ENCODE measurements at regions not wholly inside any gene's neighbourhood (a gene's known extent, or its start where the extent isn't known, plus 50 kb on each side); places are given as distances from the start of the nearest gene placed in this dataset.
A peak's percentile ranks its signal among the peaks of the same experiment; 100 is the strongest.

DNA sequence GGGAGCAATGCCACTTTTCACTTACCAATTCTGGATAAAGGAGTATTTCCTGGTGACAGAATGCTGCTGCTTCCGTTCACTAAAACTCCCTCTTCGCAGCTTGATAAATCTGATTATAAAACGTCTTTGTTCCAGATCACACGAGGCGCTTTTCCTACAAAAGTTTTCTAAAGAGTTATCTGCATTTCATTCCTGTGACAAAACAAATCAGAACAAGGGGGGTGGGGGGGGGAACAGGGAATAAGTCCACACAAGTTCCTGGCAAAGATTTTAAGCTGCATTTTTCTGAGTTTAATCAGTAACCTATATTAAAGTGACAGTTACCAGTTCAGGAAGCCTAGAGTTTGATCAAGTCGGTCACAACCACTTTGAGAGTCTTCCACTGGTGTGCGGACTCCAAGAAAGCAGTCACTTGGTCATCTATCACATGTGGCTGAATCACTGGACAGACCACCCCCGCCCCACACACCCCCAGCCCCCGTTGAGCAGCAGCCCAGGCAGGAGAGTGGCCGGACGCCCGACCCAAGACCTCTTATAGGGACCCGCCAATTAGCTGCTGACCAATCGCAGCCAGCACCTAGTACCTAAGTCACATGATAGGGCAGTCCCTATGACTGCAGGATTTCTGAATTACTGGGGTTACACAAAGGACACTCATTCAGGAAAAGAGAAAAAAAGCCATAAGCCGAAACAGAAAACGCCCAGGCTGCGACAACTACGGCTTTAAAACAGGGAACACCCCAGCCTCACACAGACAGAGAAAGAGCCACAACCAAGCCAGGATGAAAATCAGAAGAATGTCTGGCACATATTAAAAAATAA is 569.3 kb upstream of the DIPK2B start (continued):
- TF ChIP-seq, protein P1, sequence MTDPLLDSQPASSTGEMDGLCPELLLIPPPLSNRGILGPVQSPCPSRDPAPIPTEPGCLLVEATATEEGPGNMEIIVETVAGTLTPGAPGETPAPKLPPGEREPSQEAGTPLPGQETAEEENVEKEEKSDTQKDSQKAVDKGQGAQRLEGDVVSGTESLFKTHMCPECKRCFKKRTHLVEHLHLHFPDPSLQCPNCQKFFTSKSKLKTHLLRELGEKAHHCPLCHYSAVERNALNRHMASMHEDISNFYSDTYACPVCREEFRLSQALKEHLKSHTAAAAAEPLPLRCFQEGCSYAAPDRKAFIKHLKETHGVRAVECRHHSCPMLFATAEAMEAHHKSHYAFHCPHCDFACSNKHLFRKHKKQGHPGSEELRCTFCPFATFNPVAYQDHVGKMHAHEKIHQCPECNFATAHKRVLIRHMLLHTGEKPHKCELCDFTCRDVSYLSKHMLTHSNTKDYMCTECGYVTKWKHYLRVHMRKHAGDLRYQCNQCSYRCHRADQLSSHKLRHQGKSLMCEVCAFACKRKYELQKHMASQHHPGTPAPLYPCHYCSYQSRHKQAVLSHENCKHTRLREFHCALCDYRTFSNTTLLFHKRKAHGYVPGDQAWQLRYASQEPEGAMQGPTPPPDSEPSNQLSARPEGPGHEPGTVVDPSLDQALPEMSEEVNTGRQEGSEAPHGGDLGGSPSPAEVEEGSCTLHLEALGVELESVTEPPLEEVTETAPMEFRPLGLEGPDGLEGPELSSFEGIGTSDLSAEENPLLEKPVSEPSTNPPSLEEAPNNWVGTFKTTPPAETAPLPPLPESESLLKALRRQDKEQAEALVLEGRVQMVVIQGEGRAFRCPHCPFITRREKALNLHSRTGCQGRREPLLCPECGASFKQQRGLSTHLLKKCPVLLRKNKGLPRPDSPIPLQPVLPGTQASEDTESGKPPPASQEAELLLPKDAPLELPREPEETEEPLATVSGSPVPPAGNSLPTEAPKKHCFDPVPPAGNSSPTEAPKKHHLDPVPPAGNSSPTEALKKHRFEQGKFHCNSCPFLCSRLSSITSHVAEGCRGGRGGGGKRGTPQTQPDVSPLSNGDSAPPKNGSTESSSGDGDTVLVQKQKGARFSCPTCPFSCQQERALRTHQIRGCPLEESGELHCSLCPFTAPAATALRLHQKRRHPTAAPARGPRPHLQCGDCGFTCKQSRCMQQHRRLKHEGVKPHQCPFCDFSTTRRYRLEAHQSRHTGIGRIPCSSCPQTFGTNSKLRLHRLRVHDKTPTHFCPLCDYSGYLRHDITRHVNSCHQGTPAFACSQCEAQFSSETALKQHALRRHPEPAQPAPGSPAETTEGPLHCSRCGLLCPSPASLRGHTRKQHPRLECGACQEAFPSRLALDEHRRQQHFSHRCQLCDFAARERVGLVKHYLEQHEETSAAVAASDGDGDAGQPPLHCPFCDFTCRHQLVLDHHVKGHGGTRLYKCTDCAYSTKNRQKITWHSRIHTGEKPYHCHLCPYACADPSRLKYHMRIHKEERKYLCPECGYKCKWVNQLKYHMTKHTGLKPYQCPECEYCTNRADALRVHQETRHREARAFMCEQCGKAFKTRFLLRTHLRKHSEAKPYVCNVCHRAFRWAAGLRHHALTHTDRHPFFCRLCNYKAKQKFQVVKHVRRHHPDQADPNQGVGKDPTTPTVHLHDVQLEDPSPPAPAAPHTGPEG (CRISPR knock-in tag; IDR thresholded peaks at IDR 0.05), result no peak
- TF ChIP-seq ZSCAN12 (CRISPR knock-in tag; IDR thresholded peaks at IDR 0.05), result no peak
- peak; percentile 60 for TF ChIP-seq NFYB (CRISPR knock-in tag; IDR thresholded peaks at IDR 0.05)
- TF ChIP-seq ZC3H4 (CRISPR knock-in tag; IDR thresholded peaks at IDR 0.05; ENCODE audit: borderline replicate concordance), result no peak
- TF ChIP-seq, protein P2, sequence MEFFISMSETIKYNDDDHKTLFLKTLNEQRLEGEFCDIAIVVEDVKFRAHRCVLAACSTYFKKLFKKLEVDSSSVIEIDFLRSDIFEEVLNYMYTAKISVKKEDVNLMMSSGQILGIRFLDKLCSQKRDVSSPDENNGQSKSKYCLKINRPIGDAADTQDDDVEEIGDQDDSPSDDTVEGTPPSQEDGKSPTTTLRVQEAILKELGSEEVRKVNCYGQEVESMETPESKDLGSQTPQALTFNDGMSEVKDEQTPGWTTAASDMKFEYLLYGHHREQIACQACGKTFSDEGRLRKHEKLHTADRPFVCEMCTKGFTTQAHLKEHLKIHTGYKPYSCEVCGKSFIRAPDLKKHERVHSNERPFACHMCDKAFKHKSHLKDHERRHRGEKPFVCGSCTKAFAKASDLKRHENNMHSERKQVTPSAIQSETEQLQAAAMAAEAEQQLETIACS (CRISPR knock-in tag; IDR thresholded peaks at IDR 0.05), result no peak
- TF ChIP-seq ZKSCAN5 (CRISPR knock-in tag; IDR thresholded peaks at IDR 0.05), result no peak
- no peak for TF ChIP-seq FOXA1 (IDR thresholded peaks at IDR 0.05)
- TF ChIP-seq FOXA1 (CRISPR knock-in tag; IDR thresholded peaks at IDR 0.05), result no peak
- TF ChIP-seq HIVEP1 (CRISPR knock-in tag; IDR thresholded peaks at IDR 0.05), result no peak
- no peak for TF ChIP-seq DR1 (CRISPR knock-in tag; IDR thresholded peaks at IDR 0.05)
- TF ChIP-seq ZNF124 (CRISPR knock-in tag; IDR thresholded peaks at IDR 0.05), result no peak
- TF ChIP-seq ZNF143 (CRISPR knock-in tag; IDR thresholded peaks at IDR 0.05), result no peak
- TF ChIP-seq ZNF430 (CRISPR knock-in tag; IDR thresholded peaks at IDR 0.05), result no peak
- TF ChIP-seq CAMTA2 (CRISPR knock-in tag; IDR thresholded peaks at IDR 0.05; ENCODE audit: borderline replicate concordance), result no peak
- TF ChIP-seq MAFK (conservative IDR thresholded peaks at IDR 0.05 in 1 of 2, IDR thresholded peaks at IDR 0.05 in 1 of 2; ENCODE audit: low read length in 2 of 2), result no peak
- peak; percentile 55; the same call in 1 of the 2 replicates for TF ChIP-seq RARA (CRISPR knock-in tag; IDR thresholded peaks at IDR 0.05)
- peak; percentile 56 for TF ChIP-seq NFYC (CRISPR knock-in tag; IDR thresholded peaks at IDR 0.05)
- TF ChIP-seq MED1 (CRISPR knock-in tag; IDR thresholded peaks at IDR 0.05), result no peak
- TF ChIP-seq ZNF33A (CRISPR knock-in tag; IDR thresholded peaks at IDR 0.05; ENCODE audit: borderline replicate concordance), result no peak
- no peak for TF ChIP-seq GABPA (IDR thresholded peaks at IDR 0.05; ENCODE audit: low read depth, low read length)
- no peak for TF ChIP-seq GABPA (CRISPR knock-in tag; IDR thresholded peaks at IDR 0.05; ENCODE audit: low read depth)
- TF ChIP-seq ISX (CRISPR knock-in tag; conservative IDR thresholded peaks at IDR 0.05), result no peak
- no peak for TF ChIP-seq ZNF747 (CRISPR knock-in tag; IDR thresholded peaks at IDR 0.05; ENCODE audit: borderline replicate concordance)
- TF ChIP-seq, protein P3, sequence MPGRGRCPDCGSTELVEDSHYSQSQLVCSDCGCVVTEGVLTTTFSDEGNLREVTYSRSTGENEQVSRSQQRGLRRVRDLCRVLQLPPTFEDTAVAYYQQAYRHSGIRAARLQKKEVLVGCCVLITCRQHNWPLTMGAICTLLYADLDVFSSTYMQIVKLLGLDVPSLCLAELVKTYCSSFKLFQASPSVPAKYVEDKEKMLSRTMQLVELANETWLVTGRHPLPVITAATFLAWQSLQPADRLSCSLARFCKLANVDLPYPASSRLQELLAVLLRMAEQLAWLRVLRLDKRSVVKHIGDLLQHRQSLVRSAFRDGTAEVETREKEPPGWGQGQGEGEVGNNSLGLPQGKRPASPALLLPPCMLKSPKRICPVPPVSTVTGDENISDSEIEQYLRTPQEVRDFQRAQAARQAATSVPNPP (CRISPR knock-in tag; IDR thresholded peaks at IDR 0.05), result no peak
- no peak for TF ChIP-seq ZNF776 (CRISPR knock-in tag; IDR thresholded peaks at IDR 0.05)
- no peak for TF ChIP-seq ZNF678 (CRISPR knock-in tag; IDR thresholded peaks at IDR 0.05)
